HEK293 (cell line): ENCODE measurements at regions not wholly inside any gene's neighbourhood (a gene's known extent, or its start where the extent isn't known, plus 50 kb on each side); places are given as distances from the start of the nearest gene placed in this dataset.

Experiments used
- CTCF ChIA-PET: fragments of 350-600 bp; formaldehyde crosslinking; extraction: SDS; loops from one replicate; lab custom pipeline; 2021; ENCODE audit warnings: antibody characterized with exemption; lab: Yijun Ruan, JAX
- POLR2A ChIA-PET: fragments of 300-600 bp; formaldehyde crosslinking; extraction: SDS; loops from one replicate; lab custom pipeline; 2020; ENCODE audit warnings: antibody characterized with exemption, inconsistent platforms; lab: Yijun Ruan, JAX
- H3K27ac ChIP-seq: fragments of 200-500 bp; sonication (Bioruptor generic); 2 replicates; pipeline ENCODE4 v1.5.1; 2014; ENCODE audit warnings: low read depth, low read length, control low read depth, inconsistent platforms; ENCODE audit errors: extremely low read depth
- H3K36me3 ChIP-seq, 2 experiments: fragments of 200-500 bp in 1 of 2; sonication (Bioruptor generic) in 1 of 2; 1 replicate in 1 of 2; 2 replicates in 1 of 2; pipeline ENCODE4 v1.5.1; 2014 to 2017; ENCODE audit warnings: inconsistent platforms in 2 of 2, low read length in 2 of 2; ENCODE audit not compliant: control insufficient read depth in 2 of 2, insufficient read depth in 1 of 2
- H3K4me1 ChIP-seq: fragments of 200-500 bp; sonication (Bioruptor generic); 2 replicates; pipeline ENCODE4 v1.5.1; 2014; ENCODE audit warnings: mild to moderate bottlenecking, low read length, inconsistent platforms; ENCODE audit not compliant: control insufficient read depth, insufficient read depth
- H3K4me3 ChIP-seq: 2 replicates; pipeline ENCODE4 v1.5.1; 2011; ENCODE audit warnings: low read depth, mild to moderate bottlenecking, control low read depth, low read length, moderate library complexity
- H3K9me3 ChIP-seq: fragments of 200-500 bp; sonication (Bioruptor generic); 2 replicates; pipeline ENCODE4 v1.5.1; 2014; ENCODE audit warnings: low read depth, low read length, inconsistent platforms; ENCODE audit not compliant: control insufficient read depth, insufficient read depth
- GLI2 ChIP-seq: fragments of 450-650 bp; formaldehyde crosslinking; IDR thresholded peaks from 2 replicates; pipeline ENCODE4; 2017; ENCODE audit warnings: missing biosample characterization, missing genetic modification characterization, low read depth, borderline replicate concordance
- GLIS2 ChIP-seq: fragments of 450-650 bp; formaldehyde crosslinking; IDR thresholded peaks from 2 replicates; pipeline ENCODE4 v1.5.1; 2016; ENCODE audit warnings: missing biosample characterization, missing genetic modification characterization
- HOXC10 ChIP-seq: sonication (generic); formaldehyde crosslinking; IDR thresholded peaks from 2 replicates; pipeline ENCODE4 v1.8.1; 2023; ENCODE audit warnings: mild to moderate bottlenecking, missing genetic modification reagents
- KLF8 ChIP-seq: fragments of 450-650 bp; formaldehyde crosslinking; IDR thresholded peaks from 2 replicates; pipeline ENCODE4 v1.5.1; 2016; ENCODE audit warnings: missing biosample characterization, missing genetic modification characterization
- SETDB1 ChIP-seq: IDR thresholded peaks from one replicate; pipeline ENCODE4 v1.6.1; 2017; ENCODE audit warnings: mild to moderate bottlenecking, low read length, moderate library complexity, mixed read lengths; ENCODE audit not compliant: insufficient read length
- ZBTB48 ChIP-seq: fragments of 450-650 bp; formaldehyde crosslinking; IDR thresholded peaks from 2 replicates; pipeline ENCODE4 v1.5.1; 2016; ENCODE audit warnings: missing biosample characterization, missing genetic modification characterization
- ZEB2 ChIP-seq: fragments of 450-650 bp; formaldehyde crosslinking; IDR thresholded peaks from 2 replicates; pipeline ENCODE4 v1.5.1; 2016; ENCODE audit warnings: missing biosample characterization, missing genetic modification characterization
- ZFHX2 ChIP-seq: fragments of 450-650 bp; formaldehyde crosslinking; conservative IDR thresholded peaks from 2 replicates; pipeline ENCODE4 v1.5.1; 2016; ENCODE audit warnings: missing biosample characterization, missing genetic modification characterization
- ZFP41 ChIP-seq: fragments of 450-650 bp; formaldehyde crosslinking; IDR thresholded peaks from 2 replicates; pipeline ENCODE4 v1.5.1; 2016; ENCODE audit warnings: missing biosample characterization, missing genetic modification characterization, borderline replicate concordance
- ZNF146 ChIP-seq: fragments of 450-650 bp; formaldehyde crosslinking; IDR thresholded peaks from 2 replicates; pipeline ENCODE4 v1.5.1; 2016; ENCODE audit warnings: missing biosample characterization, missing genetic modification characterization
- ZNF223 ChIP-seq: fragments of 450-650 bp; formaldehyde crosslinking; IDR thresholded peaks from 2 replicates; pipeline ENCODE4 v1.5.1; 2016; ENCODE audit warnings: missing biosample characterization, missing genetic modification characterization
- ZNF302 ChIP-seq: fragments of 450-650 bp; formaldehyde crosslinking; IDR thresholded peaks from 2 replicates; pipeline ENCODE4 v1.5.1; 2016; ENCODE audit warnings: missing biosample characterization, missing genetic modification characterization, low read depth
- ZNF311 ChIP-seq: fragments of 450-650 bp; formaldehyde crosslinking; IDR thresholded peaks from 2 replicates; pipeline ENCODE4 v1.5.1; 2017; ENCODE audit warnings: missing biosample characterization, missing genetic modification characterization, borderline replicate concordance
- ZNF350 ChIP-seq: fragments of 450-650 bp; formaldehyde crosslinking; IDR thresholded peaks from 2 replicates; pipeline ENCODE4 v1.5.0; 2017; ENCODE audit warnings: missing biosample characterization, mild to moderate bottlenecking, missing genetic modification characterization
- ZNF366 ChIP-seq: fragments of 450-650 bp; formaldehyde crosslinking; conservative IDR thresholded peaks from 2 replicates; pipeline ENCODE4 v1.5.1; 2016; ENCODE audit warnings: missing biosample characterization, missing genetic modification characterization
- ZNF416 ChIP-seq: fragments of 450-650 bp; formaldehyde crosslinking; IDR thresholded peaks from 2 replicates; pipeline ENCODE4 v1.5.1; 2016; ENCODE audit warnings: missing biosample characterization, missing genetic modification characterization
- ZNF549 ChIP-seq: fragments of 450-650 bp; IDR thresholded peaks from 2 replicates; pipeline ENCODE4 v1.5.1; 2018; ENCODE audit warnings: missing biosample characterization, missing genetic modification characterization, mild to moderate bottlenecking, inconsistent platforms, moderate library complexity
- ZNF561 ChIP-seq: fragments of 450-650 bp; IDR thresholded peaks from 2 replicates; pipeline ENCODE4 v1.5.1; 2018; ENCODE audit warnings: missing biosample characterization, missing genetic modification characterization, borderline replicate concordance
- ZNF585B ChIP-seq: fragments of 450-650 bp; formaldehyde crosslinking; IDR thresholded peaks from 2 replicates; pipeline ENCODE4 v1.5.1; 2016; ENCODE audit warnings: missing biosample characterization, missing genetic modification characterization
- ZNF600 ChIP-seq: fragments of 450-650 bp; formaldehyde crosslinking; IDR thresholded peaks from 2 replicates; pipeline ENCODE4 v1.5.1; 2016; ENCODE audit warnings: missing biosample characterization, missing genetic modification characterization
- ZNF610 ChIP-seq: fragments of 450-650 bp; formaldehyde crosslinking; IDR thresholded peaks from 2 replicates; pipeline ENCODE4 v1.5.1; 2016; ENCODE audit warnings: missing biosample characterization, missing genetic modification characterization, borderline replicate concordance
- ZNF670 ChIP-seq: fragments of 450-650 bp; formaldehyde crosslinking; IDR thresholded peaks from 2 replicates; pipeline ENCODE4 v1.5.1; 2016; ENCODE audit warnings: missing biosample characterization, missing genetic modification characterization, low read depth
- ZNF776 ChIP-seq: fragments of 450-650 bp; formaldehyde crosslinking; IDR thresholded peaks from 2 replicates; pipeline ENCODE4 v1.5.0; 2017; ENCODE audit warnings: missing biosample characterization, missing genetic modification characterization, borderline replicate concordance
- TF ChIP-seq, protein P1 (sequence below): fragments of 450-650 bp; formaldehyde crosslinking; IDR thresholded peaks from 2 replicates; pipeline ENCODE4 v1.5.1; 2016; ENCODE audit warnings: missing biosample characterization, missing genetic modification characterization
- TF ChIP-seq, protein P2 (sequence below): fragments of 450-650 bp; formaldehyde crosslinking; IDR thresholded peaks from 2 replicates; pipeline ENCODE4 v1.5.0; 2017; ENCODE audit warnings: missing biosample characterization, missing genetic modification characterization, borderline replicate concordance
- TF ChIP-seq, protein P3 (sequence below): fragments of 450-650 bp; formaldehyde crosslinking; IDR thresholded peaks from 2 replicates; pipeline ENCODE4 v1.5.1; 2017; ENCODE audit warnings: missing biosample characterization, missing genetic modification characterization
- TF ChIP-seq, protein P4 (sequence below): fragments of 450-650 bp; formaldehyde crosslinking; IDR thresholded peaks from 2 replicates; pipeline ENCODE4 v1.5.1; 2016; ENCODE audit warnings: missing biosample characterization, missing genetic modification characterization, borderline replicate concordance

DNA sequence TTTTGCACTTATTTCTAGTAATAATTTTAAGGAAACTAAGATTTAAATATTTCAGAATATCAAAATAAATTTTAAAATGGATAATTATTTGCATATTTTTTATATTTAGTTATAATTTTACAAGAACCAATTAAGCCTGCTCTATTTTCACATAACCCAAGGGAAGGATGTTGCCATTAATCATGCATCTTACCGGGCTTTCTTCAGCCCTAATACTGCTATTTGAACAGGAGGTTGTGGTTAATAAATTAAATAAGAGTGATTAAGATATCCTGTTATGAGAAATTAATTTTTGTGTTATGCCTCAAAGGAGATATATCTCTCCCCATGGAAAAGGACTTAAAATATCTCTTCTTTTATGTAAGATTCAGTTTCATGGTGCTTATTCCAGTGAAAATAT, 1415.8 kb upstream of the B3GALT2 start:
- CTCF ChIA-PET = no interaction called here

DNA sequence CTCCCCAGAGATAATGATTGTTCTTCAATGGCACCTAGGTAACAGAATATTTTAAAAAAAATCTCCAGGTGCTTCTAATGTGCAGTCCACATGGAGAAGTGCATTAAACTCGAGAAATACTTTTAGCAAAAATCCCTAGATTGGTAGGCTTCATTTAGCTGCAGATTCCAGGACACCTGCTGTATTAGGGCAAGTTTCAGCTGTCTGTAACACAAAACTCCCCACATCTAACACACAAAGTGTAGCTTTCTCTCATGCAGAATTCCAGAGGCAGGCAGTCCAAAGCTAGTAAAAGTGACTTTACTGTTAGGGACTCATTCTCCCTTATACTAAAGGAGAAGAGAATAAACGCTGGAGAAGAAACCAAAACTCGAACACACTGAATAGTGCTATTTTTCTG, 1414.3 kb upstream of the B3GALT2 start:
- no peak for TF ChIP-seq ZNF366 (tag by site-specific recombination)
- TF ChIP-seq ZNF302 (tag by site-specific recombination) = no peak
- no peak for TF ChIP-seq ZNF610
- TF ChIP-seq HOXC10 = no peak
- TF ChIP-seq ZNF561 (tag by site-specific recombination) = no peak
- no peak for TF ChIP-seq ZNF416 (tag by site-specific recombination)
- TF ChIP-seq KLF8 (tag by site-specific recombination) = no peak
- TF ChIP-seq ZFP41 (tag by site-specific recombination) = no peak
- TF ChIP-seq, protein P1, sequence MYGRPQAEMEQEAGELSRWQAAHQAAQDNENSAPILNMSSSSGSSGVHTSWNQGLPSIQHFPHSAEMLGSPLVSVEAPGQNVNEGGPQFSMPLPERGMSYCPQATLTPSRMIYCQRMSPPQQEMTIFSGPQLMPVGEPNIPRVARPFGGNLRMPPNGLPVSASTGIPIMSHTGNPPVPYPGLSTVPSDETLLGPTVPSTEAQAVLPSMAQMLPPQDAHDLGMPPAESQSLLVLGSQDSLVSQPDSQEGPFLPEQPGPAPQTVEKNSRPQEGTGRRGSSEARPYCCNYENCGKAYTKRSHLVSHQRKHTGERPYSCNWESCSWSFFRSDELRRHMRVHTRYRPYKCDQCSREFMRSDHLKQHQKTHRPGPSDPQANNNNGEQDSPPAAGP (tag by site-specific recombination) = no peak
- no peak for TF ChIP-seq ZEB2 (tag by site-specific recombination)
- TF ChIP-seq ZNF223 (tag by site-specific recombination) = no peak
- TF ChIP-seq ZNF350 = no peak
- TF ChIP-seq, protein P2, sequence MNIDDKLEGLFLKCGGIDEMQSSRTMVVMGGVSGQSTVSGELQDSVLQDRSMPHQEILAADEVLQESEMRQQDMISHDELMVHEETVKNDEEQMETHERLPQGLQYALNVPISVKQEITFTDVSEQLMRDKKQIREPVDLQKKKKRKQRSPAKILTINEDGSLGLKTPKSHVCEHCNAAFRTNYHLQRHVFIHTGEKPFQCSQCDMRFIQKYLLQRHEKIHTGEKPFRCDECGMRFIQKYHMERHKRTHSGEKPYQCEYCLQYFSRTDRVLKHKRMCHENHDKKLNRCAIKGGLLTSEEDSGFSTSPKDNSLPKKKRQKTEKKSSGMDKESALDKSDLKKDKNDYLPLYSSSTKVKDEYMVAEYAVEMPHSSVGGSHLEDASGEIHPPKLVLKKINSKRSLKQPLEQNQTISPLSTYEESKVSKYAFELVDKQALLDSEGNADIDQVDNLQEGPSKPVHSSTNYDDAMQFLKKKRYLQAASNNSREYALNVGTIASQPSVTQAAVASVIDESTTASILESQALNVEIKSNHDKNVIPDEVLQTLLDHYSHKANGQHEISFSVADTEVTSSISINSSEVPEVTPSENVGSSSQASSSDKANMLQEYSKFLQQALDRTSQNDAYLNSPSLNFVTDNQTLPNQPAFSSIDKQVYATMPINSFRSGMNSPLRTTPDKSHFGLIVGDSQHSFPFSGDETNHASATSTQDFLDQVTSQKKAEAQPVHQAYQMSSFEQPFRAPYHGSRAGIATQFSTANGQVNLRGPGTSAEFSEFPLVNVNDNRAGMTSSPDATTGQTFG (tag by site-specific recombination) = no peak
- TF ChIP-seq ZNF585B (tag by site-specific recombination) = no peak
- TF ChIP-seq GLI2 (tag by site-specific recombination) = no peak
- TF ChIP-seq ZBTB48 = no peak
- no peak for TF ChIP-seq ZNF146 (tag by site-specific recombination)
- ChIA-PET CTCF (no interaction called here), POLR2A (no interaction called here)
- Histone ChIP-seq H3K4me1 (no peaks in the 10 kb centered on the region), H3K9me3 (no peaks in the 10 kb centered on the region), H3K27ac (no peak overlapping the region), H3K4me3 (no peak overlapping the region), H3K36me3 (no peaks in the 10 kb centered on the region)

More for the DNA sequence above, 1415.8 kb upstream of the B3GALT2 start:
- no peaks in the 10 kb centered on the region for H3K4me1 ChIP-seq
- H3K9me3 ChIP-seq = no peaks in the 10 kb centered on the region
- POLR2A ChIA-PET = no interaction called here
- no peak for TF ChIP-seq SETDB1
- TF ChIP-seq, protein P3, sequence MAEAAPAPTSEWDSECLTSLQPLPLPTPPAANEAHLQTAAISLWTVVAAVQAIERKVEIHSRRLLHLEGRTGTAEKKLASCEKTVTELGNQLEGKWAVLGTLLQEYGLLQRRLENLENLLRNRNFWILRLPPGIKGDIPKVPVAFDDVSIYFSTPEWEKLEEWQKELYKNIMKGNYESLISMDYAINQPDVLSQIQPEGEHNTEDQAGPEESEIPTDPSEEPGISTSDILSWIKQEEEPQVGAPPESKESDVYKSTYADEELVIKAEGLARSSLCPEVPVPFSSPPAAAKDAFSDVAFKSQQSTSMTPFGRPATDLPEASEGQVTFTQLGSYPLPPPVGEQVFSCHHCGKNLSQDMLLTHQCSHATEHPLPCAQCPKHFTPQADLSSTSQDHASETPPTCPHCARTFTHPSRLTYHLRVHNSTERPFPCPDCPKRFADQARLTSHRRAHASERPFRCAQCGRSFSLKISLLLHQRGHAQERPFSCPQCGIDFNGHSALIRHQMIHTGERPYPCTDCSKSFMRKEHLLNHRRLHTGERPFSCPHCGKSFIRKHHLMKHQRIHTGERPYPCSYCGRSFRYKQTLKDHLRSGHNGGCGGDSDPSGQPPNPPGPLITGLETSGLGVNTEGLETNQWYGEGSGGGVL (tag by site-specific recombination) = no peak
- TF ChIP-seq ZNF600 (tag by site-specific recombination) = no peak
- TF ChIP-seq, protein P4, sequence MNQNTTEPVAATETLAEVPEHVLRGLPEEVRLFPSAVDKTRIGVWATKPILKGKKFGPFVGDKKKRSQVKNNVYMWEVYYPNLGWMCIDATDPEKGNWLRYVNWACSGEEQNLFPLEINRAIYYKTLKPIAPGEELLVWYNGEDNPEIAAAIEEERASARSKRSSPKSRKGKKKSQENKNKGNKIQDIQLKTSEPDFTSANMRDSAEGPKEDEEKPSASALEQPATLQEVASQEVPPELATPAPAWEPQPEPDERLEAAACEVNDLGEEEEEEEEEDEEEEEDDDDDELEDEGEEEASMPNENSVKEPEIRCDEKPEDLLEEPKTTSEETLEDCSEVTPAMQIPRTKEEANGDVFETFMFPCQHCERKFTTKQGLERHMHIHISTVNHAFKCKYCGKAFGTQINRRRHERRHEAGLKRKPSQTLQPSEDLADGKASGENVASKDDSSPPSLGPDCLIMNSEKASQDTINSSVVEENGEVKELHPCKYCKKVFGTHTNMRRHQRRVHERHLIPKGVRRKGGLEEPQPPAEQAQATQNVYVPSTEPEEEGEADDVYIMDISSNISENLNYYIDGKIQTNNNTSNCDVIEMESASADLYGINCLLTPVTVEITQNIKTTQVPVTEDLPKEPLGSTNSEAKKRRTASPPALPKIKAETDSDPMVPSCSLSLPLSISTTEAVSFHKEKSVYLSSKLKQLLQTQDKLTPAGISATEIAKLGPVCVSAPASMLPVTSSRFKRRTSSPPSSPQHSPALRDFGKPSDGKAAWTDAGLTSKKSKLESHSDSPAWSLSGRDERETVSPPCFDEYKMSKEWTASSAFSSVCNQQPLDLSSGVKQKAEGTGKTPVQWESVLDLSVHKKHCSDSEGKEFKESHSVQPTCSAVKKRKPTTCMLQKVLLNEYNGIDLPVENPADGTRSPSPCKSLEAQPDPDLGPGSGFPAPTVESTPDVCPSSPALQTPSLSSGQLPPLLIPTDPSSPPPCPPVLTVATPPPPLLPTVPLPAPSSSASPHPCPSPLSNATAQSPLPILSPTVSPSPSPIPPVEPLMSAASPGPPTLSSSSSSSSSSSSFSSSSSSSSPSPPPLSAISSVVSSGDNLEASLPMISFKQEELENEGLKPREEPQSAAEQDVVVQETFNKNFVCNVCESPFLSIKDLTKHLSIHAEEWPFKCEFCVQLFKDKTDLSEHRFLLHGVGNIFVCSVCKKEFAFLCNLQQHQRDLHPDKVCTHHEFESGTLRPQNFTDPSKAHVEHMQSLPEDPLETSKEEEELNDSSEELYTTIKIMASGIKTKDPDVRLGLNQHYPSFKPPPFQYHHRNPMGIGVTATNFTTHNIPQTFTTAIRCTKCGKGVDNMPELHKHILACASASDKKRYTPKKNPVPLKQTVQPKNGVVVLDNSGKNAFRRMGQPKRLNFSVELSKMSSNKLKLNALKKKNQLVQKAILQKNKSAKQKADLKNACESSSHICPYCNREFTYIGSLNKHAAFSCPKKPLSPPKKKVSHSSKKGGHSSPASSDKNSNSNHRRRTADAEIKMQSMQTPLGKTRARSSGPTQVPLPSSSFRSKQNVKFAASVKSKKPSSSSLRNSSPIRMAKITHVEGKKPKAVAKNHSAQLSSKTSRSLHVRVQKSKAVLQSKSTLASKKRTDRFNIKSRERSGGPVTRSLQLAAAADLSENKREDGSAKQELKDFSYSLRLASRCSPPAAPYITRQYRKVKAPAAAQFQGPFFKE (tag by site-specific recombination) = no peak
- no peak for TF ChIP-seq GLIS2 (tag by site-specific recombination)
- TF ChIP-seq ZNF311 (tag by site-specific recombination) = no peak
- TF ChIP-seq ZNF549 (tag by site-specific recombination) = no peak
- TF ChIP-seq ZNF670 (tag by site-specific recombination) = no peak
- no peak for TF ChIP-seq ZFHX2 (tag by site-specific recombination)
- TF ChIP-seq ZNF776 (tag by site-specific recombination) = no peak
- TF ChIP-seq, all 188 proteins: peak for 0
- Histone ChIP-seq H3K36me3 (no peaks in the 10 kb centered on the region), H3K27ac (no peak overlapping the region), H3K4me3 (no peak overlapping the region)
